Glutamatergic neuron (in vitro differentiated cells): ENCODE measurements at regions not wholly inside any gene's neighbourhood (a gene's known extent, or its start where the extent isn't known, plus 50 kb on each side); places are given as distances from the start of the nearest gene placed in this dataset.

Experiments used
- DNase-seq: peaks from one replicate; pipeline ENCODE4 v3.0.0; 2022
- H3K27ac Mint-ChIP-seq: one replicate; pipeline ENCODE4 v1.8.0; 2020; ENCODE audit warnings: mild to moderate bottlenecking, mixed read lengths, inconsistent platforms; ENCODE audit not compliant: unreplicated experiment
- H3K27me3 Mint-ChIP-seq: one replicate; pipeline ENCODE4 v1.8.0; 2020; ENCODE audit warnings: mild to moderate bottlenecking, moderate library complexity, mixed read lengths, inconsistent platforms; ENCODE audit not compliant: unreplicated experiment
- H3K36me3 Mint-ChIP-seq: one replicate; pipeline ENCODE4 v1.8.0; 2020; ENCODE audit warnings: mild to moderate bottlenecking, mixed read lengths, inconsistent platforms; ENCODE audit not compliant: unreplicated experiment
- H3K4me1 Mint-ChIP-seq: one replicate; pipeline ENCODE4 v1.8.0; 2020; ENCODE audit warnings: mild to moderate bottlenecking, low read depth, mixed read lengths, inconsistent platforms; ENCODE audit not compliant: unreplicated experiment
- H3K4me3 Mint-ChIP-seq: one replicate; pipeline ENCODE4 v1.8.0; 2020; ENCODE audit warnings: mild to moderate bottlenecking, mixed read lengths, inconsistent platforms; ENCODE audit not compliant: unreplicated experiment
- H3K9me3 Mint-ChIP-seq: one replicate; pipeline ENCODE4 v1.8.0; 2020; ENCODE audit warnings: mild to moderate bottlenecking, moderate library complexity, mixed read lengths, inconsistent platforms; ENCODE audit not compliant: unreplicated experiment
- TF ChIP-seq, protein P1 (sequence below): fragments of 200-600 bp; sonication (generic); IDR thresholded peaks from one replicate; pipeline ENCODE4 v1.5.0; 2021; ENCODE audit not compliant: partially characterized antibody, unreplicated experiment

- H3K4me1 Mint-ChIP-seq: peaks cover 4% of the 10 kb centered on the region
- H3K36me3 Mint-ChIP-seq: no peaks in the 10 kb centered on the region
- no peaks in the 10 kb centered on the region for H3K9me3 Mint-ChIP-seq
- H3K4me3 Mint-ChIP-seq: no peak overlapping the region
- DNase-seq: no peak
- H3K27me3 Mint-ChIP-seq: no peaks in the 10 kb centered on the region
- TF ChIP-seq, protein P1, sequence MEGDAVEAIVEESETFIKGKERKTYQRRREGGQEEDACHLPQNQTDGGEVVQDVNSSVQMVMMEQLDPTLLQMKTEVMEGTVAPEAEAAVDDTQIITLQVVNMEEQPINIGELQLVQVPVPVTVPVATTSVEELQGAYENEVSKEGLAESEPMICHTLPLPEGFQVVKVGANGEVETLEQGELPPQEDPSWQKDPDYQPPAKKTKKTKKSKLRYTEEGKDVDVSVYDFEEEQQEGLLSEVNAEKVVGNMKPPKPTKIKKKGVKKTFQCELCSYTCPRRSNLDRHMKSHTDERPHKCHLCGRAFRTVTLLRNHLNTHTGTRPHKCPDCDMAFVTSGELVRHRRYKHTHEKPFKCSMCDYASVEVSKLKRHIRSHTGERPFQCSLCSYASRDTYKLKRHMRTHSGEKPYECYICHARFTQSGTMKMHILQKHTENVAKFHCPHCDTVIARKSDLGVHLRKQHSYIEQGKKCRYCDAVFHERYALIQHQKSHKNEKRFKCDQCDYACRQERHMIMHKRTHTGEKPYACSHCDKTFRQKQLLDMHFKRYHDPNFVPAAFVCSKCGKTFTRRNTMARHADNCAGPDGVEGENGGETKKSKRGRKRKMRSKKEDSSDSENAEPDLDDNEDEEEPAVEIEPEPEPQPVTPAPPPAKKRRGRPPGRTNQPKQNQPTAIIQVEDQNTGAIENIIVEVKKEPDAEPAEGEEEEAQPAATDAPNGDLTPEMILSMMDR: no peak
- no peak overlapping the region for H3K27ac Mint-ChIP-seq
Observed at GRCh38 chr5:26828294-26828693, 210.1 kb downstream of the CDH9 start.

GRCh38 chr5:26813235-26813634 lies 225.2 kb downstream of the CDH9 start:
- Mint-ChIP-seq H3K4me1 (no peaks in the 10 kb centered on the region), H3K36me3 (peaks cover 19% of the 10 kb centered on the region), H3K4me3 (no peak overlapping the region), H3K27me3 (no peaks in the 10 kb centered on the region), H3K27ac (no peak overlapping the region), H3K9me3 (peaks cover 11% of the 10 kb centered on the region)
- DNase-seq: no peak
- TF ChIP-seq, protein P1: no peak

GRCh38 chr5:26812714-26813113 lies 225.7 kb downstream of the CDH9 start:
- Mint-ChIP-seq H3K27me3 (no peaks in the 10 kb centered on the region), H3K36me3 (peaks cover 19% of the 10 kb centered on the region), H3K4me1 (no peaks in the 10 kb centered on the region), H3K9me3 (peaks cover 12% of the 10 kb centered on the region), H3K4me3 (no peak overlapping the region), H3K27ac (no peak overlapping the region)
- DNase-seq: no peak
- TF ChIP-seq, protein P1: no peak

DNA sequence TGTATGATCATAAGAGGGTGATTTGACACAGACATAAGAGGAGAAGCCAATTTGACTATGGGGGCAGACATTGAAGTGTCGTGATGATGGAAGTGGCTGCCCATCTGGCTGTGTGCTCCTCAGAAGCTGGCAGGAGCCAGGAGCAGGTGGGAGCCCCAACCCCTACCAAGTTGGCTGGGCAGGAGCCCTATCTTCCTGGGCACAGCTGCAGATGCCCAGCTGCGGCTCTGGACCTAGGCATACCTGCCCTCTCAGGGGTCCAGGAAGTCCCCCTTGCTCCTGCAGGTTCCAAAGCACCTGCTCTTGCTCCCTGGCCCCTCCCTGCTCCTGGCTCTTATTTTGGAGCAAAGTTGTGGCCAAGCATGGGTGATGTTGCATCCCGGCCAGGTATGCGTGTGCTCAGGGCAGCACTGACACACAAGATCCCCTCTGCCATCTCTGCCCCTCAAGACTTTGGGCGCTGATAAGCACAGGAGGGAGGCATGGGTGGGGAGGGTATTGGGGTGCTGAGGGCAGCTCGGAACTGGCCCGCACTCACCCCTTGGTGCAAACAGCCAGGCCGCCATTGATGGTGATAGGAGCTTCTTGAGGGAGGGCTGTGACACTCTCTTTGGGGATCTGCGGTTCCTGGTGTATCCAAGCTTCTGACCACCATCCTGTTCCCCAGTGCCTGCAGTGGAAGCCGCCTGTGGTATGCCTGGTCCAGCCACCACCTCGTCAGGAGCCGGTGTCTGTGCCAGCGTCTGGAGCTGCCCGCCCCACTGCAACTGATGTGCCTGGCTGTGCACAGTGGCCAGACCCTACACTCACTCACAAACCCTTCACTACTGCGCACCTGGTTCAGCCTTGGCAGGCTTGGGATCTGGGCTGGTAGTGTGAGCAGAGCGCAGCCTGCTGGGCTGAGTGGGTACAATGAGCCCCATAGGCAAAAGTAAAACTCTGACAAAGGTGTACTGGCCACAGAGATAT lies 230.9 kb downstream of the CDH9 start:
- Mint-ChIP-seq H3K36me3 (peaks cover 18% of the 10 kb centered on the region), H3K27ac (no peak overlapping the region), H3K9me3 (peaks cover 8% of the 10 kb centered on the region), H3K4me3 (no peak overlapping the region), H3K4me1 (no peaks in the 10 kb centered on the region), H3K27me3 (no peaks in the 10 kb centered on the region)
- DNase-seq: no peak
- TF ChIP-seq, protein P1: no peak

GRCh38 chr5:26805076-26805475 lies 233.3 kb downstream of the CDH9 start:
- H3K4me3 Mint-ChIP-seq: no peak overlapping the region
- peaks cover 6% of the 10 kb centered on the region for H3K9me3 Mint-ChIP-seq
- no peak for DNase-seq
- H3K27ac Mint-ChIP-seq: no peak overlapping the region
- no peaks in the 10 kb centered on the region for H3K4me1 Mint-ChIP-seq
- TF ChIP-seq, protein P1: no peak
- no peaks in the 10 kb centered on the region for H3K27me3 Mint-ChIP-seq
- peaks cover 11% of the 10 kb centered on the region for H3K36me3 Mint-ChIP-seq
